ENCODE measurements at regions not wholly inside any gene's neighbourhood (a gene's known extent, or its start where the extent isn't known, plus 50 kb on each side); places are given as distances from the start of the nearest gene placed in this dataset.

- intact Hi-C loops (cut with micrococcal nuclease; ENCODE audit: unreplicated experiment): loop anchor here (10.0 kb wide), 1 partner anchor 222 kb away; no protein-coding TSS in a partner anchor
- peaks cover 4% of the 10 kb centered on the region; the same call in 1 of the 2 replicates for H3K79me2 ChIP-seq (ENCODE audit: insufficient read depth, low read depth, low read length)
- H3K27ac ChIP-seq (ENCODE audit: low read depth, low read length, poor library complexity, severe bottlenecking): no peak overlapping the region
- TF ChIP-seq EZH2phosphoT487 (IDR thresholded peaks at IDR 0.05; ENCODE audit: borderline replicate concordance, low read depth, low read length) (no peak), CTCF (conservative IDR thresholded peaks at IDR 0.05; ENCODE audit: low read length) (peak; percentile 91)
- peaks cover 50% of the 10 kb centered on the region for H3K4me1 ChIP-seq (ENCODE audit: insufficient read depth, low read length, poor library complexity, severe bottlenecking)
- CTCF ChIA-PET (ENCODE audit: unreplicated experiment): interaction anchor here (0.6 kb wide), 1 partner anchor 281 kb away, joined by 3 read pairs; no protein-coding TSS in a partner anchor
- DNase-seq (ENCODE audit: low spot score): peak; percentile 60
- no peaks in the 10 kb centered on the region for H3K36me3 ChIP-seq (ENCODE audit: insufficient read depth, low read length)
- no TSS peak for BruUV-seq (replicated peaks)
- no peaks in the 10 kb centered on the region for H4K20me1 ChIP-seq (ENCODE audit: insufficient read depth, low read length)
- peak overlapping the region; percentile 40 for H3K4me2 ChIP-seq (ENCODE audit: low read length)
- peak overlapping the region; percentile 24; the same call in 1 of the 2 replicates for H2AFZ ChIP-seq (ENCODE audit: low read length)
- H3K4me3 ChIP-seq (ENCODE audit: low read depth, low read length, poor library complexity, severe bottlenecking): no peak overlapping the region
- no peaks in the 10 kb centered on the region for H3K9me2 ChIP-seq (ENCODE audit: insufficient read depth, low read length)
- no peaks in the 10 kb centered on the region for H3K9me3 ChIP-seq (ENCODE audit: low read length)
- POLR2A ChIA-PET: interaction anchor here (0.5 to 0.9 kb wide), 4 partner anchors 26 to 419 kb away, joined by 3 to 4 read pairs (median 4); no protein-coding TSS in a partner anchor
Measured at GRCh38 chr5:81856948-81857928, 106.3 kb upstream of the SSBP2 start.

- Histone ChIP-seq H3K9me3 (ENCODE audit: low read length) (no peaks in the 10 kb centered on the region), H4K20me1 (ENCODE audit: insufficient read depth, low read length) (no peaks in the 10 kb centered on the region), H3K79me2 (ENCODE audit: insufficient read depth, low read depth, low read length) (peaks cover 4% of the 10 kb centered on the region; the same call in 1 of the 2 replicates), H3K4me3 (ENCODE audit: low read depth, low read length, poor library complexity, severe bottlenecking) (no peak overlapping the region), H3K27ac (ENCODE audit: low read depth, low read length, poor library complexity, severe bottlenecking) (no peak overlapping the region), H3K4me1 (ENCODE audit: insufficient read depth, low read length, poor library complexity, severe bottlenecking) (peaks cover 57% of the 10 kb centered on the region), H3K4me2 (ENCODE audit: low read length) (peak overlapping the region; percentile 96; the same call in 1 of the 2 replicates), H3K9me2 (ENCODE audit: insufficient read depth, low read length) (no peaks in the 10 kb centered on the region), H2AFZ (ENCODE audit: low read length) (peak overlapping the region; percentile 70; the same call in 1 of the 2 replicates), H3K36me3 (ENCODE audit: insufficient read depth, low read length) (no peaks in the 10 kb centered on the region)
- no TSS peak for BruUV-seq (replicated peaks)
- POLR2A ChIA-PET: interaction anchor here (0.6 to 1.0 kb wide), 3 partner anchors 82 to 103 kb away, joined by 3 read pairs; no protein-coding TSS in a partner anchor
- no peak for DNase-seq (ENCODE audit: low spot score)
- no peak for TF ChIP-seq CTCF (conservative IDR thresholded peaks at IDR 0.05; ENCODE audit: low read length)
- no peak for TF ChIP-seq EZH2phosphoT487 (IDR thresholded peaks at IDR 0.05; ENCODE audit: borderline replicate concordance, low read depth, low read length)
- CTCF ChIA-PET (ENCODE audit: unreplicated experiment): no interaction called here
- intact Hi-C loops (cut with micrococcal nuclease; ENCODE audit: unreplicated experiment): loop anchor here (10.0 kb wide), 1 partner anchor 221 kb away; no protein-coding TSS in a partner anchor
Measured at GRCh38 chr5:81855591-81855990, 104.7 kb upstream of the SSBP2 start.
